H9 (cell line): ENCODE measurements at regions not wholly inside any gene's neighbourhood (a gene's known extent, or its start where the extent isn't known, plus 50 kb on each side); places are given as distances from the start of the nearest gene placed in this dataset.

ENCODE experiments used
- DNase-seq: peaks from one replicate; pipeline ENCODE4 v3.0.0-alpha.2; 2017
- H2AFZ ChIP-seq: one replicate; pipeline ENCODE4 v1.6.1; 2013; ENCODE audit warnings: mild to moderate bottlenecking, low read length, control low read depth, moderate library complexity
- H2AK5ac ChIP-seq: 2 replicates; pipeline ENCODE4 v1.6.1; 2013; ENCODE audit warnings: low read length, control low read depth, mixed read lengths; ENCODE audit not compliant: insufficient read length
- H2BK120ac ChIP-seq: one replicate; pipeline ENCODE4 v1.6.1; 2013; ENCODE audit warnings: low read depth, mild to moderate bottlenecking, low read length, control low read depth, inconsistent platforms; ENCODE audit not compliant: poor library complexity, severe bottlenecking
- H2BK12ac ChIP-seq: 2 replicates; pipeline ENCODE4 v1.6.1; 2013; ENCODE audit warnings: low read length, control low read depth, mixed read lengths, low read depth; ENCODE audit not compliant: insufficient read length
- H2BK15ac ChIP-seq: 2 replicates; pipeline ENCODE4 v1.6.1; 2013; ENCODE audit warnings: low read depth, low read length, control low read depth
- H2BK20ac ChIP-seq: one replicate; pipeline ENCODE4 v1.6.1; 2013; ENCODE audit warnings: low read depth, mild to moderate bottlenecking, low read length, control low read depth, inconsistent platforms; ENCODE audit not compliant: poor library complexity, severe bottlenecking
- H2BK5ac ChIP-seq: 2 replicates; pipeline ENCODE4 v1.6.1; 2013; ENCODE audit warnings: low read length, control low read depth, mixed read lengths; ENCODE audit not compliant: insufficient read length
- H3K14ac ChIP-seq: 2 replicates; pipeline ENCODE4 v1.6.1; 2013; ENCODE audit warnings: low read length, control low read depth; ENCODE audit not compliant: insufficient read depth
- H3K18ac ChIP-seq: 2 replicates; pipeline ENCODE4 v1.6.1; 2013; ENCODE audit warnings: low read depth, mild to moderate bottlenecking, mixed read lengths, low read length, control low read depth; ENCODE audit not compliant: insufficient read length
- H3K23ac ChIP-seq: 2 replicates; pipeline ENCODE4 v1.6.1; 2013; ENCODE audit warnings: low read length, control low read depth, mixed read lengths, low read depth; ENCODE audit not compliant: insufficient read length
- H3K23me2 ChIP-seq: 2 replicates; pipeline ENCODE4 v1.6.1; 2013; ENCODE audit warnings: low read depth, mild to moderate bottlenecking, mixed read lengths, low read length, control low read depth; ENCODE audit not compliant: insufficient read length, poor library complexity, severe bottlenecking
- H3K27ac ChIP-seq: 2 replicates; pipeline ENCODE4 v1.5.1; 2013; ENCODE audit warnings: low read length, control low read depth, mixed read lengths, low read depth; ENCODE audit not compliant: insufficient read length
- H3K27me3 ChIP-seq: 2 replicates; pipeline ENCODE4 v1.6.1; 2013; ENCODE audit warnings: low read length, control low read depth, inconsistent platforms; ENCODE audit not compliant: insufficient read depth
- H3K4ac ChIP-seq: 2 replicates; pipeline ENCODE4 v1.6.1; 2013; ENCODE audit warnings: low read depth, mild to moderate bottlenecking, control low read depth, inconsistent platforms, low read length, moderate library complexity
- H3K4me1 ChIP-seq: 2 replicates; pipeline ENCODE4 v1.6.1; 2013; ENCODE audit warnings: low read length, control low read depth, inconsistent platforms; ENCODE audit not compliant: insufficient read depth
- H3K4me2 ChIP-seq: 2 replicates; pipeline ENCODE4 v1.6.1; 2013; ENCODE audit warnings: low read length, control low read depth, mixed read lengths; ENCODE audit not compliant: insufficient read length, insufficient read depth
- H3K56ac ChIP-seq: 2 replicates; pipeline ENCODE4 v1.6.1; 2013; ENCODE audit warnings: low read depth, mild to moderate bottlenecking, mixed read lengths, low read length, control low read depth; ENCODE audit not compliant: insufficient read length
- H3K79me1 ChIP-seq: 2 replicates; pipeline ENCODE4 v1.6.1; 2013; ENCODE audit warnings: low read depth, mild to moderate bottlenecking, moderate library complexity, low read length, control low read depth, inconsistent platforms; ENCODE audit not compliant: insufficient read depth, poor library complexity, severe bottlenecking
- H3K79me2 ChIP-seq: 2 replicates; pipeline ENCODE4 v1.6.1; 2013; ENCODE audit warnings: low read length, control low read depth, inconsistent platforms; ENCODE audit not compliant: insufficient read depth
- H3K9ac ChIP-seq: 2 replicates; pipeline ENCODE4 v1.6.1; 2013; ENCODE audit warnings: low read length, control low read depth, mixed read lengths; ENCODE audit not compliant: insufficient read length; ENCODE audit errors: extremely low read depth
- H3K9me3 ChIP-seq: one replicate; pipeline ENCODE4 v1.6.1; 2013; ENCODE audit warnings: low read depth, low read length, inconsistent platforms; ENCODE audit not compliant: control insufficient read depth
- H3T11ph ChIP-seq: one replicate; pipeline ENCODE4 v1.6.1; 2013; ENCODE audit warnings: mild to moderate bottlenecking, low read length, control low read depth, inconsistent platforms
- H4K20me1 ChIP-seq: one replicate; pipeline ENCODE4 v1.6.1; 2013; ENCODE audit not compliant: control insufficient read depth, insufficient read length, insufficient read depth
- H4K5ac ChIP-seq: 2 replicates; pipeline ENCODE4 v1.6.1; 2013; ENCODE audit warnings: low read depth, mild to moderate bottlenecking, mixed read lengths, low read length, control low read depth; ENCODE audit not compliant: insufficient read length
- H4K8ac ChIP-seq: replicated peaks from 2 replicates; pipeline ENCODE4 v1.6.1; 2013; ENCODE audit warnings: low read length, control low read depth, mixed read lengths, low read depth; ENCODE audit not compliant: insufficient read length
- H4K91ac ChIP-seq: 2 replicates; pipeline ENCODE4 v1.6.1; 2013; ENCODE audit warnings: low read depth, mild to moderate bottlenecking, moderate library complexity, mixed read lengths, low read length, control low read depth; ENCODE audit not compliant: insufficient read length
- H3K27ac Mint-ChIP-seq, 3 experiments: 2 replicates in 2 of 3; 3 replicates in 1 of 3; pipeline ENCODE4 v1.8.0; 2020 to 2021; ENCODE audit warnings: mixed read lengths in 3 of 3, mild to moderate bottlenecking in 1 of 3, moderate library complexity in 1 of 3
- H3K27me3 Mint-ChIP-seq: 2 replicates; pipeline ENCODE4 v1.8.0; 2021; ENCODE audit warnings: low read depth, mild to moderate bottlenecking, moderate library complexity, mixed read lengths
- H3K36me3 Mint-ChIP-seq, 3 experiments: 2 replicates in 2 of 3; 3 replicates in 1 of 3; pipeline ENCODE4 v1.8.0; 2020 to 2021; ENCODE audit warnings: low read depth in 3 of 3, mixed read lengths in 3 of 3; ENCODE audit not compliant: insufficient read depth in 1 of 3
- H3K4me1 Mint-ChIP-seq, 2 experiments: 2 replicates each; pipeline ENCODE4 v1.8.0; 2020; ENCODE audit warnings: mixed read lengths in 2 of 2
- H3K4me3 Mint-ChIP-seq, 2 experiments: 2 replicates in 1 of 2; 3 replicates in 1 of 2; pipeline ENCODE4 v1.8.0; 2020 to 2021; ENCODE audit warnings: mild to moderate bottlenecking in 2 of 2, mixed read lengths in 2 of 2, moderate library complexity in 1 of 2
- H3K9me3 Mint-ChIP-seq, 2 experiments: 2 replicates in 1 of 2; 3 replicates in 1 of 2; pipeline ENCODE4 v1.8.0; 2020; ENCODE audit warnings: mild to moderate bottlenecking in 2 of 2, mixed read lengths in 2 of 2, moderate library complexity in 1 of 2
- WGBS: extraction: QIAGEN DNeasy Blood & Tissue Kit; methylation state at CpG from one replicate; pipeline ENCODE4 v1.1.7; 2013; ENCODE audit warnings: missing lambda C conversion rate, low lambda C conversion rate, mixed read lengths; ENCODE audit not compliant: insufficient read length; ENCODE audit errors: extremely low coverage; 5-methylcytosine and 5-hydroxymethylcytosine counted together
- TF ChIP-seq, protein P1 (sequence below): fragments of 200-600 bp; sonication (generic); conservative IDR thresholded peaks from 3 replicates; pipeline ENCODE4 v1.8.0; 2021; ENCODE audit warnings: antibody characterized with exemption, mild to moderate bottlenecking

DNA sequence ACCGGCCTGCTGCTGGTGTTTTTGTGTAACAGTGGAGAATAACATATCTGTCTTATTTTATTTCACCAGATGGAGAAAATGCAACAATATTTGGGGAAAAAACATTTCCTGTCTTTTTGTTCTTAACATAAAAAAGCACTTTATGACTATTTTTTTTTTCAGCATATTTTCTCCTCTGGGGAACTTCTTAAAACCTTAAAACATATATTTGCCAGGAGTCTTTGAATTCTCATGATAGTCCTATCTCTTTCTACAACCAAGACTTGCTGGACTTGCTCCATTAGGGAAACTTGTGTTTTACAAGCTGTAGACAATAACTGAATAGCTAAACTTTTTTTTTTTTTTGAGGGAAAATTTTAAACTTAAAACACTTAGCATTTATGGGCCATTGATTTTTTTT is 98.6 kb upstream of the PRDM1 start:
- Histone ChIP-seq H3K4me2 (no peak overlapping the region), H3K79me1 (no peaks in the 10 kb centered on the region), H3K27me3 (peaks cover 63% of the 10 kb centered on the region), H4K5ac (no peak overlapping the region), H3K9me3 (no peaks in the 10 kb centered on the region), H3K23ac (no peak overlapping the region), H2BK12ac (no peak overlapping the region), H3K79me2 (no peaks in the 10 kb centered on the region), H2BK20ac (no peak overlapping the region), H3K9ac (no peak overlapping the region), H4K91ac (no peak overlapping the region), H3K56ac (no peak overlapping the region), H4K8ac (no peak overlapping the region), H3K23me2 (peaks cover 14% of the 10 kb centered on the region), H3K27ac (no peak overlapping the region), H2BK120ac (no peak overlapping the region), H3K4ac (no peak overlapping the region), H3K14ac (no peak overlapping the region), H3T11ph (no peak overlapping the region), H4K20me1 (no peaks in the 10 kb centered on the region), H2BK5ac (no peak overlapping the region), H3K18ac (no peak overlapping the region), H2AK5ac (no peak overlapping the region), H2BK15ac (no peak overlapping the region), H3K4me1 (peaks cover 6% of the 10 kb centered on the region; the same call in 1 of the 2 replicates), H2AFZ (no peak overlapping the region)
- H3K27me3 Mint-ChIP-seq: peaks cover 99% of the 10 kb centered on the region
- peaks cover 0 to 1% of the 10 kb centered on the region in 2 experiments; a peak in 3 of 5 replicates for H3K9me3 Mint-ChIP-seq
- WGBS: no CpG with 5 or more reads among the region's 1 CpG
- no peak overlapping the region for H3K4me3 Mint-ChIP-seq
- DNase-seq: no peak
- TF ChIP-seq, protein P1, sequence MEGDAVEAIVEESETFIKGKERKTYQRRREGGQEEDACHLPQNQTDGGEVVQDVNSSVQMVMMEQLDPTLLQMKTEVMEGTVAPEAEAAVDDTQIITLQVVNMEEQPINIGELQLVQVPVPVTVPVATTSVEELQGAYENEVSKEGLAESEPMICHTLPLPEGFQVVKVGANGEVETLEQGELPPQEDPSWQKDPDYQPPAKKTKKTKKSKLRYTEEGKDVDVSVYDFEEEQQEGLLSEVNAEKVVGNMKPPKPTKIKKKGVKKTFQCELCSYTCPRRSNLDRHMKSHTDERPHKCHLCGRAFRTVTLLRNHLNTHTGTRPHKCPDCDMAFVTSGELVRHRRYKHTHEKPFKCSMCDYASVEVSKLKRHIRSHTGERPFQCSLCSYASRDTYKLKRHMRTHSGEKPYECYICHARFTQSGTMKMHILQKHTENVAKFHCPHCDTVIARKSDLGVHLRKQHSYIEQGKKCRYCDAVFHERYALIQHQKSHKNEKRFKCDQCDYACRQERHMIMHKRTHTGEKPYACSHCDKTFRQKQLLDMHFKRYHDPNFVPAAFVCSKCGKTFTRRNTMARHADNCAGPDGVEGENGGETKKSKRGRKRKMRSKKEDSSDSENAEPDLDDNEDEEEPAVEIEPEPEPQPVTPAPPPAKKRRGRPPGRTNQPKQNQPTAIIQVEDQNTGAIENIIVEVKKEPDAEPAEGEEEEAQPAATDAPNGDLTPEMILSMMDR: no peak
- H3K4me1 Mint-ChIP-seq: peaks cover 19 to 26% of the 10 kb centered on the region in 2 experiments
- H3K36me3 Mint-ChIP-seq: 0 out of 7 replicates have a peak, but pooled peaks cover 0 to 2% (median 0%) of the 10 kb centered on the region in 3 experiments
- H3K27ac Mint-ChIP-seq: no peak overlapping the region
